ENCODE measurements at regions not wholly inside any gene's neighbourhood (a gene's known extent, or its start where the extent isn't known, plus 50 kb on each side); places are given as distances from the start of the nearest gene placed in this dataset.

DNA sequence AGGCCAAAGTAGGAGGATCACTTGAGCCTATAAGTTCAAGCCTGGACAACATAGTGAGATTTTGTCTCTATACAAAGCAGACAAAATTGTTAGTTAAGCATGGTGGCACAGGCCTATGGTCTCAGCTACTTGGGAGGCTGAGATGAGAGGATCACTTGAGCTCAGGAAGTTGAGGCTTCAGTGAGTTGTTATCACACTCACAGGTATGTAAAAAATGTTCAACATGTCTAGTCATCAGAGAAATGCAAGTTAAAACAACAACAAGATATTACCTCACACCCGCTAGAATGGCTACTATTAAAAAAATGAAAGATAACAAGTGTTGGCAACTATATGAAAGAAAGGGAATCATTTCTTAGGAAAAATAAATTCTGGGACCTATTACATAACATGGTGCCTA lies 341.5 kb upstream of the ST8SIA4 start:
- Histone ChIP-seq H3K4ac (ENCODE audit: low read depth, low read length) (no peak overlapping the region), H4K5ac (ENCODE audit: insufficient read length, low read depth, low read length) (no peak overlapping the region), H3K4me2 (ENCODE audit: insufficient read depth, insufficient read length, low read length) (no peak overlapping the region), H3K79me2 (ENCODE audit: insufficient read depth, low read length) (no peaks in the 10 kb centered on the region), H3K27ac (ENCODE audit: insufficient read length, low read depth, low read length) (no peak overlapping the region), H2BK120ac (ENCODE audit: low read depth, low read length, poor library complexity, severe bottlenecking) (no peak overlapping the region), H2AFZ (ENCODE audit: low read length) (no peak overlapping the region), H3K18ac (ENCODE audit: insufficient read length, low read depth, low read length) (no peak overlapping the region), H3K23me2 (ENCODE audit: insufficient read length, low read depth, low read length, poor library complexity, severe bottlenecking) (no peaks in the 10 kb centered on the region), H3K9ac (ENCODE audit: extremely low read depth, insufficient read length, low read length) (no peak overlapping the region), H4K8ac (replicated peaks; ENCODE audit: insufficient read length, low read depth, low read length) (no peak overlapping the region), H4K91ac (ENCODE audit: insufficient read length, low read depth, low read length) (no peak overlapping the region), H2BK20ac (ENCODE audit: low read depth, low read length, poor library complexity, severe bottlenecking) (no peak overlapping the region), H2BK12ac (ENCODE audit: insufficient read length, low read depth, low read length) (no peak overlapping the region), H3K56ac (ENCODE audit: insufficient read length, low read depth, low read length) (no peak overlapping the region), H3K14ac (ENCODE audit: insufficient read depth, low read length) (no peak overlapping the region), H2BK15ac (ENCODE audit: low read depth, low read length) (no peak overlapping the region), H2AK5ac (ENCODE audit: insufficient read length, low read length) (no peak overlapping the region), H3K23ac (ENCODE audit: insufficient read length, low read depth, low read length) (no peak overlapping the region), H3T11ph (ENCODE audit: low read length) (no peak overlapping the region), H3K79me1 (ENCODE audit: insufficient read depth, low read depth, low read length, poor library complexity, severe bottlenecking) (no peaks in the 10 kb centered on the region), H4K20me1 (ENCODE audit: control insufficient read depth, insufficient read depth, insufficient read length) (no peaks in the 10 kb centered on the region), H2BK5ac (ENCODE audit: insufficient read length, low read length) (no peak overlapping the region), H3K9me3 (ENCODE audit: control insufficient read depth, low read depth, low read length) (no peaks in the 10 kb centered on the region), H3K27me3 (ENCODE audit: insufficient read depth, low read length) (no peaks in the 10 kb centered on the region), H3K4me1 (ENCODE audit: insufficient read depth, low read length) (no peaks in the 10 kb centered on the region)
- TF ChIP-seq, protein P1, sequence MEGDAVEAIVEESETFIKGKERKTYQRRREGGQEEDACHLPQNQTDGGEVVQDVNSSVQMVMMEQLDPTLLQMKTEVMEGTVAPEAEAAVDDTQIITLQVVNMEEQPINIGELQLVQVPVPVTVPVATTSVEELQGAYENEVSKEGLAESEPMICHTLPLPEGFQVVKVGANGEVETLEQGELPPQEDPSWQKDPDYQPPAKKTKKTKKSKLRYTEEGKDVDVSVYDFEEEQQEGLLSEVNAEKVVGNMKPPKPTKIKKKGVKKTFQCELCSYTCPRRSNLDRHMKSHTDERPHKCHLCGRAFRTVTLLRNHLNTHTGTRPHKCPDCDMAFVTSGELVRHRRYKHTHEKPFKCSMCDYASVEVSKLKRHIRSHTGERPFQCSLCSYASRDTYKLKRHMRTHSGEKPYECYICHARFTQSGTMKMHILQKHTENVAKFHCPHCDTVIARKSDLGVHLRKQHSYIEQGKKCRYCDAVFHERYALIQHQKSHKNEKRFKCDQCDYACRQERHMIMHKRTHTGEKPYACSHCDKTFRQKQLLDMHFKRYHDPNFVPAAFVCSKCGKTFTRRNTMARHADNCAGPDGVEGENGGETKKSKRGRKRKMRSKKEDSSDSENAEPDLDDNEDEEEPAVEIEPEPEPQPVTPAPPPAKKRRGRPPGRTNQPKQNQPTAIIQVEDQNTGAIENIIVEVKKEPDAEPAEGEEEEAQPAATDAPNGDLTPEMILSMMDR (conservative IDR thresholded peaks at IDR 0.05) = no peak
- no peak for DNase-seq
- Mint-ChIP-seq H3K36me3 (ENCODE audit: insufficient read depth in 1 of 3, low read depth in 3 of 3) (0 out of 7 replicates have a peak, but pooled peaks cover 0 to 5% (median 0%) of the 10 kb centered on the region in 3 experiments), H3K4me3 (no peak overlapping the region), H3K4me1 (no peaks in the 10 kb centered on the region), H3K9me3 (peaks cover 3 to 8% of the 10 kb centered on the region in 2 experiments; a peak in 3 of 5 replicates), H3K27me3 (ENCODE audit: low read depth) (no peaks in the 10 kb centered on the region), H3K27ac (no peak overlapping the region)
- WGBS (ENCODE audit: extremely low coverage, insufficient read length, low lambda C conversion rate) = no CpG with 5 or more reads among the region's 1 CpG

All from H9 (cell line).